ENCODE measurements at regions not wholly inside any gene's neighbourhood (a gene's known extent, or its start where the extent isn't known, plus 50 kb on each side); places are given as distances from the start of the nearest gene placed in this dataset.

DNA sequence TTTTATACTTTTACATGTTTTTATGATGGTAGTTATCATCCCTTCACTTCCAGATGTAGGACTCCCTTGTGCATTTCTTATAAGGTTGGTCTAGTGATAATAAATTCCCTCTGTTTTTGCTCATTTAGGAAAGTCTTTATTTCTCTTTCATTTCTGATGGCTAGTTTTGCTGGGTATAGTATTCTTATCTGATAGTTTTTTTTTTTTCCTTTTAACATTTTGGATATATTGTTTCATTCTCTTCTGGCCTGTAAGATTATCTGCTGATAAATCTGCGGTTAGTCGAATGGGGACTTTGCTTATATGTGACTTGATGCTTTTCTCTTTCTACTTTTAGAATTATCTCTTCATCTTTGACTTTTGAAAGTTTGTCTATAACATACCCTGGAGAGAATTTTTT is 153.1 kb upstream of the MPHOSPH6 start:
- no peak for TF ChIP-seq CTCF (conservative IDR thresholded peaks at IDR 0.05; ENCODE audit: low read depth)
- H3K27ac ChIP-seq, result no peak overlapping the region
- DNase-seq (ENCODE audit: low spot score), result no peak
- ChIA-PET CTCF (no interaction called here), POLR2A (ENCODE audit: low non-redundant PET) (no interaction called here)

GRCh38 chr16:82322177-82322576 is 152.2 kb upstream of the MPHOSPH6 start:
- no peak overlapping the region for H3K27ac ChIP-seq
- TF ChIP-seq CTCF (conservative IDR thresholded peaks at IDR 0.05; ENCODE audit: low read depth), result no peak
- POLR2A ChIA-PET (ENCODE audit: low non-redundant PET), result no interaction called here

GRCh38 chr16:82319038-82319437 is 149.0 kb upstream of the MPHOSPH6 start:
- TF ChIP-seq CTCF (conservative IDR thresholded peaks at IDR 0.05; ENCODE audit: low read depth), result no peak
- POLR2A ChIA-PET (ENCODE audit: low non-redundant PET), result no interaction called here
- H3K27ac ChIP-seq, result no peak overlapping the region
- CTCF ChIA-PET, result no interaction called here
- no peak for DNase-seq (ENCODE audit: low spot score)

More at GRCh38 chr16:82322177-82322576, 152.2 kb upstream of the MPHOSPH6 start:
- DNase-seq (ENCODE audit: low spot score), result no peak
- CTCF ChIA-PET, result no interaction called here

- CTCF ChIA-PET, result no interaction called here
- DNase-seq (ENCODE audit: low spot score), result no peak
- H3K27ac ChIP-seq, result no peak overlapping the region
- POLR2A ChIA-PET (ENCODE audit: low non-redundant PET), result no interaction called here
- no peak for TF ChIP-seq CTCF (conservative IDR thresholded peaks at IDR 0.05; ENCODE audit: low read depth)
These were observed 147.6 kb upstream of the MPHOSPH6 start for GRCh38 chr16:82317411-82318167.

DNA sequence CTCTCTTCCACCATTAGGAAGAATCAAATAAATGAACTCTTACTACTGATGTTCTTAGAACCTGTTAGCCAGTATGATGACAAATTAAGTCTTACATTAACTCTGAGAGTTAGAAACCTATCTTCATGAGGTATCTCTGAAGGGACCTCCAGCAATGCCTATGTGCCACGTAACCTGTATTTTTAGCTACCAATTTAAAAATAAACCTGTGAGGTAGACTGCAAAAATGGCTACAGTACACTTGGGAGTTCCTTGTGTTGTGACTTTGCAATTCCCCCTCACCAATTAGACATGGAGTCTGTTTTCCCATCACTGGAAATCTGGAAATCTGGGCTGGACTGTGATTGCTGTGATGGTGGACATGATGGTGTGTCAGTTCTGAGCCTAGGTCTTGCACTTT is 143.7 kb upstream of the MPHOSPH6 start:
- no peak overlapping the region for H3K27ac ChIP-seq
- ChIA-PET POLR2A (ENCODE audit: low non-redundant PET) (no interaction called here), CTCF (no interaction called here)
- DNase-seq (ENCODE audit: low spot score), result no peak
- TF ChIP-seq CTCF (conservative IDR thresholded peaks at IDR 0.05; ENCODE audit: low read depth), result no peak

- H3K27ac ChIP-seq, result no peak overlapping the region
- POLR2A ChIA-PET (ENCODE audit: low non-redundant PET), result no interaction called here
- CTCF ChIA-PET, result no interaction called here
These were observed 141.5 kb upstream of the MPHOSPH6 start for GRCh38 chr16:82311528-82311927.

More at GRCh38 chr16:82311528-82311927, 141.5 kb upstream of the MPHOSPH6 start:
- no peak for TF ChIP-seq CTCF (conservative IDR thresholded peaks at IDR 0.05; ENCODE audit: low read depth)
- DNase-seq (ENCODE audit: low spot score), result no peak
